Mammary epithelial cell (primary cell): ENCODE measurements at regions not wholly inside any gene's neighbourhood (a gene's known extent, or its start where the extent isn't known, plus 50 kb on each side); places are given as distances from the start of the nearest gene placed in this dataset.

Experiments
- EZH2 ChIP-seq: IDR thresholded peaks from 2 replicates; pipeline ENCODE4 v1.6.1; 2012; ENCODE audit warnings: low read length, inconsistent platforms, borderline replicate concordance
- TF ChIP-seq, protein P1 (sequence below), 2 donors: IDR thresholded peaks in 1 of 2; conservative IDR thresholded peaks in 1 of 2; 2 replicates each; pipeline ENCODE4 v1.5.1; 2011 to 2012; ENCODE audit warnings: inconsistent platforms in 2 of 2, low read length in 2 of 2, mild to moderate bottlenecking in 2 of 2, control low read depth in 1 of 2, low read depth in 1 of 2; ENCODE audit not compliant: insufficient read depth in 1 of 2; ENCODE audit errors: extremely low read depth in 1 of 2

DNA sequence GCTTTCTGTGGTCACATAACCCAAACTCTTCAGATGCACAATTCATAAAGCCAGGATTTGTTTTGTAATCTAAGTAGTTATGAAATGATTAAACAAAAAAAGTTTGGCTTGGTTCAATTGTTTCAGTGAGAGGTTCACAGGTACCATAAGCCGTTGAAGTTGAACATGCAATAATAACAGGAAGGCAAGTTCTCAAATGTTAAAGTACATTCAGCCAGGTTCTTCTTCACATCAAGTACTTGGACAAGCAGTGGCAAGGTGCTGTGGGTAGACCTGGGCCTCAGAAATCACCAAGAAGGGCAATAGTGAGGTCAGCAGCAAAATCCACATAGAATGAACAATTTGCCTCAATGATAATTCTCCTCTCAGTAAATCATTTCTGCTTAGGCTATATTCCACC is 175.5 kb downstream of the EPM2A start:
- TF ChIP-seq, protein P1, sequence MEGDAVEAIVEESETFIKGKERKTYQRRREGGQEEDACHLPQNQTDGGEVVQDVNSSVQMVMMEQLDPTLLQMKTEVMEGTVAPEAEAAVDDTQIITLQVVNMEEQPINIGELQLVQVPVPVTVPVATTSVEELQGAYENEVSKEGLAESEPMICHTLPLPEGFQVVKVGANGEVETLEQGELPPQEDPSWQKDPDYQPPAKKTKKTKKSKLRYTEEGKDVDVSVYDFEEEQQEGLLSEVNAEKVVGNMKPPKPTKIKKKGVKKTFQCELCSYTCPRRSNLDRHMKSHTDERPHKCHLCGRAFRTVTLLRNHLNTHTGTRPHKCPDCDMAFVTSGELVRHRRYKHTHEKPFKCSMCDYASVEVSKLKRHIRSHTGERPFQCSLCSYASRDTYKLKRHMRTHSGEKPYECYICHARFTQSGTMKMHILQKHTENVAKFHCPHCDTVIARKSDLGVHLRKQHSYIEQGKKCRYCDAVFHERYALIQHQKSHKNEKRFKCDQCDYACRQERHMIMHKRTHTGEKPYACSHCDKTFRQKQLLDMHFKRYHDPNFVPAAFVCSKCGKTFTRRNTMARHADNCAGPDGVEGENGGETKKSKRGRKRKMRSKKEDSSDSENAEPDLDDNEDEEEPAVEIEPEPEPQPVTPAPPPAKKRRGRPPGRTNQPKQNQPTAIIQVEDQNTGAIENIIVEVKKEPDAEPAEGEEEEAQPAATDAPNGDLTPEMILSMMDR (conservative IDR thresholded peaks at IDR 0.05 in 1 of 2, IDR thresholded peaks at IDR 0.05 in 1 of 2; ENCODE audit: extremely low read depth in 1 of 2, insufficient read depth in 1 of 2, low read depth in 1 of 2, low read length in 2 of 2): no peak
- no peak for TF ChIP-seq EZH2
